NCI-H1694 treated with DMSO at 0.1 percent for 48 hours (cell line): ENCODE measurements at regions not wholly inside any gene's neighbourhood (a gene's known extent, or its start where the extent isn't known, plus 50 kb on each side); places are given as distances from the start of the nearest gene placed in this dataset.
"Not testable (repeated sequence)": the region's sequence is repeated elsewhere in the genome, so short reads cannot be mapped to it uniquely, and the experiment has no call there.

Experiments used
- DNase-seq: peaks from one replicate; lab custom pipeline; 2025; lab: John Stamatoyannopoulos, UW

DNA sequence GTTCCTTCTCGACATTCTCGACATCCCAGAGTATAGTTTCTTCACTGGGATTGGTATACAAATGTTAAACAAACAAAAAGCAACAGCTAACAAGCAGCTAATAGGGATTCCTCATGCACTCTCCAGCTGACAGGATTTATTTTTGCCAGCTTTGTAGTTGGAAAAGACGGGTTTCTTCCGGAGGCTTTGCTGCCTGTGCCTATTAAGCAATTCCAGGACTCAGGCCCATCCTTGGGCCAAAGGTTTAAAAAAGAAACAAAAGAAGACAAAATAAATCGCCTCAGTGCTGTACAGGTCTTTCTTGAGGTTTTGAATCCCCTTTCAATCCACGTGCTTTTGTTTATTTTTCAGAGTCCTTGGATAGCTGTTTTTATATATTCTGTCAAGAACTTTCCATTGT is 1414.5 kb upstream of the PCDH9 start:
- no peak for DNase-seq

DNA sequence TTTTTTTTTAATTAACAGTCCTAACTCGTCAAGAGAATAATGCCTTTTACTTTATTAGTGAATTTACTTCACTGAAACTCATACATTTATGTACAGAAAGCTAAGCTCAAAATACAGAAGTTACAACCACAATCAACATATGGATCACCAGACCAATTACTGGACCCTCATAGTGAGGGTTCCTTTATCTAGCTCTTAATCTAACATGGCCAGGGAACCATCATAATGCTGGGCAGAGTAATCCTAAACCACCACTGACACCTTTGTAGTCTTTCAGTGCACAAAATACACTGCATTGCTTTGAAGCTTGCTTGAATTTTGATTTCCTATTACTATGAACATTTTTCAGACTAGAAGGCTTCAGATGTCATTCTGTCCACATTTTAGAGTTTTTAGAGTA is 1406.6 kb upstream of the PCDH9 start:
- no peak for DNase-seq

DNA sequence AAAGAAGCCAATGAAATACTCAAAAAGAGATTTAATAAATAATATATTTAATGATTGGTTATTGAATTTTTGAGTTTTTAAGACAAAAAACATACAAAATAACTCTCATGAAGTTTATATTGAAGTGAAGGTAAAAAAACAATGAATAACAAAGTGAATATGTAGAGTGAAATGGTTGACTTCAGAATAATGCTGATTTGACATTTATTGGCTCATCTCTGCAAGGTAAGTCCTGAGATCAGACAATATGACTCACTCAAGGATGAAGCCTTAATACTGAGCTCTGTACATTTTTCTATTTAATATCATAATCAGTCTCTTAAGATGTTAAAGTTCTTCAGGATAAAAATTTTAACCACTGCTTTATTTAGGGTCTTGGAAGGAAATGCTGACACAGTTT is 1398.9 kb upstream of the PCDH9 start:
- no peak for DNase-seq

DNA sequence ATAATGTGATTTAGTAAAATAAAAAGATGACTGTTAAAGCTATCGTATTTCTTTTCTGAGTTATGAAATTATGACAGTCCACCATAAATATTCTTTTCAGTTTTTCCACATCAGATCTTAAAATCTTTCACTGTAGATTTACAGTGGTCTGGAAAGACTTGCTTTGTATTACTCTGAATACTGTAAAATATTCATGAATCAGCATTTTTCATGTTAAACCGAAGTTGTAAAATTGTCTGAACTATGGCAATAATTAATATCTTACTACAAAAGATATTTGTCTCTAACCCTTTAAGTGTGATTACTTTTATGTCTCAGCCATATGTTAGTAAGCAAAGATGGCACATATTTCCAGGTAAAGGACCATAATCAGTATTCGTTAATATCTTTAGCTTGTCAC is 1397.2 kb upstream of the PCDH9 start:
- no peak for DNase-seq

DNA sequence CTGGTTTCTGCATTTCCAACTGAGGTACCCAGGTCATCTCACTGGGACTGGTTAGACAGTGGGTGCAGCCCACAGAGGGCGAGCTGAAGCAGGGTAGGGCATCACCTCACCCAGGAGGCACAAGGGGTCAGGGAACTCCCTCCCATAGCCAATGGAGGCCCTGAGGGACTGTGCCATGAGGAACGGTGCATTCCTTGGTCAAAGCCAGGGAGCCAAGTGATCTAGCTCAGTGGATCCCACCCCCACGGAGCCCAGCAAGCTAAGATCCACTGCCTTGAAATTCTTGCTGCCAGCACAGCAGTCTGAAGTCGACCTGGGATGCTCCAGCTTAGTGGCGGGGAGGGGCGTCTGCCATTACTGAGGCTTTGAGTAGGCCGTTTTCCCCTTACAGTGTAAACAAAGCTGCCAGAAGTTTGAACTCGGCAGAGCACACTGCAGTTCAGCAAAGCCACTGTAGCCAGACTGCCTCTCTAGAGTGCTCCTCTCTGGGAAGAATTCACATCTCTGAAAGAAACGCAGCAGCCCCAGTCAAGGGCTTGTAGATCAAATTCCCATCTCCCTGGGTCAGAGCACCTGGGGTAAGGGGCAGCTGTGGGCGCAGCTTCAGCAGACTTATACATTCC is 1386.6 kb upstream of the PCDH9 start:
- no peak for DNase-seq

DNA sequence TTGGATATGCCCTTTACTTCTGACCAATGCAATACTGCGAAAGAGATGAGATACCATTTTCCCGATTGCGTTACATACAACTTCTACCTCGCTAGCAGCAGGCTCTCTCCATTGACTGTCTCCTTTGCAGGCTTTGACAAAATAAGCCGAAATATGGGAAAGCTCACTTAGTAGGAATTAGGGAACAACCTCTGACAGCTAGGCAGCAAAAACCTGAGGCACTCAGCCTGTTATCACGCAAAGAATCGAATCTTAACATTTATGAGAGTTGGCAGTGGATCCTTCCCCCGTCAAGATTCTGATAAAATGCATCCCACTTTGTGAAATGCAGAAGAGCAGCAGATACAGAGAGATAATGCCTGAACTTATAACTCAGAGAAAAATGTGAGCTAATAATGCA is 1379.5 kb upstream of the PCDH9 start:
- DNase-seq, result no peak

DNA sequence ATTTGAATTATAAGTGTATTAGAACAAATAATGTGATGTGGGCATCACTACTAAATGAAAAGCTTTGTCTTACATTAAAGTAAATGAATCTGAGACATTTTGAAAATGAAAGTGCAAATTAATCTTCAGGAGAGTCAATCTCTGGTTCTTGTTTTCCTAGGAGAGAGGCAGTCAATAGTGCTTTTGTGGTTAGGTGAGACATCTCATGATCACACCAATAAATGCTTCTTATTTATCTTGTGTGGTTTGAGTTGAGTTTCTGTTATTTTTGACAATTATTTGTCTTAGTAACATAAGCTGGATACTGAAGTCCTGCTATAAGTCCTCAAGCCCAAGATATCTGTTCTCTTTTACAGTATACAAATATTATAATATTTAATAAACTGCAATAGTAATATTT is 1378.0 kb upstream of the PCDH9 start:
- no peak for DNase-seq

DNA sequence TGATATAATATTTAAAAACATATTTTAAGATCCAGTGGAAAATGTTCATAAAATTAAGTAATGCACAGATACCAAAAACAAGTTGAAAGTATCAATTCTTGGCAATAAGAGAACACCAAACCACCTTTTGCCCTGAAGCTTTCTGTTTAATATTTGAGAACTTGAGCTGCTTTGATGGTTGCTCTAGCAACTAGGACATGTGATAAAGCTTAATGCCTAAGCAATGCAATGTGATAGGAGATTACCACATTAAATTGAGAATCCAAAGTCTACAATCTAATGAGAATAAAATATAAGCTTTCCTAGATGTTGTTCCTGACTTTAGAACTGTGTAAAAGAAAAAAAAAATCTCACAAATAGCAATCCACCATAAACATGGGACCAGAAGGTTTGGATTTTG is 1367.5 kb upstream of the PCDH9 start:
- no peak for DNase-seq

DNA sequence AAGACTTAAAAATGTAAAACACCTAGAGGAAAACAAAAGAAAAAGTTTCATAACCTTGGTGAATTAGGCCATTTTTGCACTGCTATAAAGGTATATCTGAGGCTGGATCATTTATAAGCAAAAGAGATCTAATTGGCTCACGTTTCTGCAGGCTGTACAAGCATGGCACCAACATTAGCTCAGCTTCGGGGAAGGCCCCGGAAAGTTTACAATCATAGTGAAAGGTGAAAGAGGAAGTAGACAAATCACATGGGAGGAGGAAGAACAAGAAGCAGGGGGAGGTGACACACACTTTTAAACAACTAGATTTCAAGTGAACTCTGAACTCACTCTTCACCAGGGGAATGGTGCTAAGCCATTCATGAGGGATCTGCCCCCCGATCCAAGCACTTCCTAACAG is 1358.5 kb upstream of the PCDH9 start:
- no peak for DNase-seq

DNA sequence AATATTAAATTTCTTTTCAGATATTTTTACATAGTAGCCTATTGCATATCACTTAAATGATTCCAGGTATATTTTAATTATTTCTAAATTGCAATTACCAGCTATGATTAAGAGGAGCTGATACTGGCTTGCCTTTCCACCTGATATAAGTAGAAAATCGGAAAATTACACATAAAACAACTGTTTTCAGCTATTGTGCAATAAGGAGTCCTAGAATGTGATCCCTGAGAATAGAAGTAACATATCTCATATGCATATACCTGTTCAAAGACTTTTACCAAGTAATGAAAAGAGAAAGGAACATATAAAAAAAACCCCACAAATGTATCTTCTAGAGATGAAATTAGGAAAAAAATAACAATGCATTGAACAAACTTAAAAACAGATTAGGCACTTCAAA is 1354.6 kb upstream of the PCDH9 start:
- no peak for DNase-seq

DNA sequence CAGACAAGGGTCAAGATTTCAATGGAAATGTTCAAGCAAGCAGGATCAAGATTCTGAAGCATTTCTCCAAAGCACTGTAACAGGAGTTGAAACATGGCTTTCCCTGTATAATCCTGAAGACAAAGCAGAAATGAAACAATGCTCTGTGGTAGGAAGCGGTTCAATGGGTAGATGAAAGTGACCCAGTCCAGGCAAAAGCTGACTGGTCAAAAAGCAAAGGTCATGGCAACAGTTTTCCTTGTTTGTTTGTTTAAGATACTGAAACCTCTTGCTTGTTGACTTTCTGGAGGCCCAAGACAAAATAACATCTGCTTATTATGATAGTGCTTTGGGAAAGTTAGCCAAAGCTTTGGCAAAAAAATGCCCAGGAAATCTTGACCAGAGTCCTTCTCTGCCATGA is 1343.9 kb upstream of the PCDH9 start:
- no peak for DNase-seq

DNA sequence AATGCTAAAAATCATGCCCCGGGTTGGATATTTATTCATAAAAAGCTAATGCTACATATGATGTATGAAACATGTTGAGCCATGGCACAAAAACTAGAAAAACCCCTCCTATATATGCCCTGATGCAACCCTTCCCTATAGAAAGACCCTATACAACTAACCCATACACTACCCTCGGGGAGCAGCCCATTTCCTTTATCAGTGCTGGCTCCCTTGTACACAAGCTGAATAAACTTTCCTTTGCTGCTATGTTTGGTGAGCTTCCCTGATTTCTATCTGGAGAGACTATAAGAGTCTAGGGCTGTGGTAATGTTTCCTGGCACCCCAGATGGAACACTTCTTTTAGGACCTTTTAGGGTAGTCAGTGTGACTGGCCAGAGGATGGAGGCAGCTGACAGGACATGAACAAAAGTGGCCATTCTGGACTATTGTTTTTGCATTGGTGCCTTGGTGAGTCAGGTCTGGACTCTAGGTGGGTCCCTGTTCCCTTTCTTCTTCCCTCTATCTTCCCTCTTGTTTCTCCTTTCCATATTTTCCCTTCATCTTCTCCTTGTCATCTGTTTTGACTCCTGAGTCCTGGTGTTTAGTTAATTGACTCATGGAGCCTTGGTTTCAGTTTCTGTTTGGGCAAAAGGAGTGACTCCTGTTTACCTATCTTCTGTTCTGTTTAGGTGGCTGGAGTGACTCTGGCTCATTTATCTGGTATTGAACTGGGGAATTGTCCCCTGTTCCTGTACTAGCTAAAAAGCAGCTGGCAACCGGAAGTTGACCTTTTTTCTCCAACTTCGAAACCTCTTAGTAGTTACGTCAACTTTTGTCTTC is 1321.8 kb upstream of the PCDH9 start:
- DNase-seq, result no peak

DNA sequence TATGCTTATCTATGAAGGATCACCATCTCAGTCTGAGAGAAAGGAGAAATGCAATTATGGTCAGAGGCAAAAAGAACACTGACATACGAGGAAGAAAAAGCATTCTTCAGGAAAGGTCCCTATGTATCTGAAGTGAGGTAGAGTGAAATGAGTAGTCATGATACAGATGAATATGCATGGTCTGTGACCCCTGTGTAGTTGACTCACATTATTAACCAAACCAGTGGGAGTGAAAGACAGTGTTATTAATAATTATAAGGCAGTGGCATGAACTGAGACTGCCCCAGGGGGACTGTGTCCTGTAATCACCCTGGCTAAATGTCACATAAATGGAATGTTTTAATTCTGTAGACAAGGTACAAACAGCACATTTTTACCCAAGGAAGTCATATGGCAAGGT is 1320.2 kb upstream of the PCDH9 start:
- no peak for DNase-seq

DNA sequence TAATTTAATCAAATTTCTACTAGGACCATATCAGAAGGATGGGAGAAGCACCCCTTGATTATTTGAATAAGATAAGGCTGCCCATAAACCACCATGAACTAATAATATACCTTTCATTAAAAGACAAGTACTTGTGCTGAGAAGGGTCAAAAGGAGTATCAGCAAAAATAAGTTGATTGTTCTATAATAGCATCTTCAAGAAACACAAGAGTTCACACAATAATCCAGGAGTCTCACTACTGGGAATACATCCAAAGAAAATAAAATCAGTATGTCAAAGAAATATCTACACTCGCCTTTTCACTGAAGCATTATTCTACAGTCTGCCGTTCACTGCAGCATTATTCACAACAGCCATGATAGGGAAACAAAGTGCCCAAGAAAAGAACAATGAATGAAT is 1310.1 kb upstream of the PCDH9 start:
- DNase-seq, result no peak

DNA sequence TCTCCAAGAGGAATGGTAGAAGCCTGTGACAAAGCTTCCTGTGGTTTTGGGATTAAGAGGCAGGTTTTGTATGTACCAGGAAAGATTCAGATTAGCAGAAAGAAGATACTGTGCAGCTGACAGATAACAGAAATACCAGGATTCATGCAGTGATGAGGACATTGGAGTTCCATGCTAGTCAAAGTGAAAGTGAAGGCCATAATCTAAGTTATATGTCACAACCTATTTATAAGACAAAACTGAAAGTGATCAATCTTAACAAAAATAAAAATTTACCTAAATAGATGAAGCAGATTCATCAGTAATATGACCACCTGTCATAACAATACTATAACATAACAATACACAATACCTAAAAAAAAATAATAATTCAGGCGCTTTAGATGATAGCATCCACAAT is 1305.2 kb upstream of the PCDH9 start:
- no peak for DNase-seq

DNA sequence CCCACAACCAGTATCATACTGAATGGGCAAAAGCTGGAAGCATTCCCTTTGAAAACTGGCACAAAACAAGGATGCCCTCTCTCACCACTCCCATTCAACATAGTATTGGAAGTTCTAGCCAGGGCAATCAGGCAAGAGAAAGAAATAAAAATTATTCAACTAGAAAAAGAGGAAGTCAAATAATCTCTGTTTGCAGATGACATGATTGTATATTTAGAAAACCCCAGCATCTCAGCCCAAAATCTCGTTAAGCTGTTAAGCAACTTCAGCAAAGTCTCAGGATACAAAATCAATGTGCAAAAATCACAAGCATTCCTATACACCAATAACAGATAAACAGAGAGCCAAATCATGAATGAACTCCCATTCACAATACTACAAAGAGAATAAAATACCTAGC is 1297.0 kb upstream of the PCDH9 start:
- DNase-seq, result not testable (repeated sequence)

DNA sequence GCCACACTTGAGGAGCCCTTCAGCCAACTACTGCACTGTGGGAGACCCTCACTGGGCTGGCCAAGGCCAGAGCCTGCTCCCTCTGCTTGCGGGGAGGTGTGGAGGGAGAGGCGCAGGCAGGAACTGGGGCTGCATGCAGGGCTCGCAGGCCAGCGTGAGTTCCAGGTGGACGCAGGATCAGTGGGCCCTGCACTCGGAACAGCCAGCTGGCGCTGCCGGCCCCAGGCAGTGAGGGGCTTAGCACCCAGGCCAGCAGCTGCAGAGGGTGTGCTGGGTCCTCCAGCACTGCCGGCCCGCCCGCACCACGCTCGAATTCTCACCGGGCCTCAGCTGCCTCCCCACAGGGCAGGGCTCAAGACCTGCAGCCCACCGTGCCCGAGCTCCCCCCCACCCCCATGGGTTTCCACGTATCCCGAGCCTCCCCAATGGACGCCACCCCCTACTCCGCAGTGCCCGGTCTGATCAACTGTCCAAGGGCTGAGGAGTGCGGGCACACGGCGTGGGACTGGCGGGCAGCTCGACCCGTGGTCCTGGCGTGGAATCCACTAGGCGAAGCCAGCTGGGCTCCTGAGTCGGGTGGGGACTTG is 1293.8 kb upstream of the PCDH9 start:
- DNase-seq, result no peak

DNA sequence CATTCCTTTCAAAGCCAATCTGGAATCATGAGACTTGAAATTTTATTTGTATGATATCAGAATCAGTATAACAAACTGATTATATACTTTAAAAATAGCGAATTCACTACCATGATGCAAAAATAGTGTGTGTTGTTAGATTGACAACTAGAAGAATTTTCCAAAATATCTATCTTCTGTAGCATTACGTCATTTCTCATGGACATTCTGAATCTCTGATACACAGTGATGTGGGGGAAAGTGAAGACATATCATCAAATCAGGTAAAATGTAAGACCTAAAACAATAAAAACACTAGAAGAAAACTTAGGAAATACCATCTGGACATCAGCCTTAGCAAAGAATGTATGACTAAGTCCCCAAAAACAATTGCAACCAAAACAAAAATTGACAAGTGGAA is 1292.0 kb upstream of the PCDH9 start:
- DNase-seq, result no peak

DNA sequence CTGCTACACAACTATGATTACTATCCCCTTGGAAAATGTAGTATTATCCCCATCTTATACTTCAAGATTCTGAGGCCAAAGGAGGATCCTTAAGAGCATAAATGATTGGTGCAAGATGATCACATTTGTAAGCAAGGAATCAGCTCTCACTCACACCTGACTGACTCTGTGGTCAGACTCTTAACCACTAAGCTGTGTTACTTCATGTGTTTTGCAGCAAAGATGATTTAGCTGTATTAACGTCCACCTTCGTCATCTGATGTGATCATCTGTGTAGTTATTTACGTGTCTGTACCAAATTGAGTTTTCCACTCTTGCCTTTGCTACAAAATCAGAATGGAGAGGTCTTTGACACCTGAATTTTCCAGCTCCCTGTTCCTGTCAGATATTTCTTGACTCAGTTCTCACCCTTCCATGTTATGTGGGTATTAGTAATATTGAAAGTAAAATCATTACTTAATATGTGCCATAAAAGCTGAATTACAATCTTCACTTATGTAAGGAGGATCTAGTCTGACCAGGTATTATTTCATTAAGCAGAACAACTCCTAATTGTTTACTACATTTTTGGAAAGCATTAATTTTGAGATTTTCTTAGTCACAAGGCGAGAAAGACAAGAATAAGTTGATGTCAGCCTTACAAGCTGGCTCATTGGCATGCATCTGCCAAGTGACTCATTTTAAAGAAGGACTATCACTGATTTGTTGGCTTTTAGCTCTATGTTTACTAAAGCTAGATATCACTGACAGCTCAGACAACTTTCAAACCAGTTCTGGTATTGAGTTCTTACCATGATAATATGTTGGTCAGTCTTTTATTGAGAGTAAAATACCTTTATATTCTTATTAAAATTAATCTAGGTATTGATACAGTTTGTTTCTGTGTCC is 1279.8 kb upstream of the PCDH9 start:
- no peak for DNase-seq

DNA sequence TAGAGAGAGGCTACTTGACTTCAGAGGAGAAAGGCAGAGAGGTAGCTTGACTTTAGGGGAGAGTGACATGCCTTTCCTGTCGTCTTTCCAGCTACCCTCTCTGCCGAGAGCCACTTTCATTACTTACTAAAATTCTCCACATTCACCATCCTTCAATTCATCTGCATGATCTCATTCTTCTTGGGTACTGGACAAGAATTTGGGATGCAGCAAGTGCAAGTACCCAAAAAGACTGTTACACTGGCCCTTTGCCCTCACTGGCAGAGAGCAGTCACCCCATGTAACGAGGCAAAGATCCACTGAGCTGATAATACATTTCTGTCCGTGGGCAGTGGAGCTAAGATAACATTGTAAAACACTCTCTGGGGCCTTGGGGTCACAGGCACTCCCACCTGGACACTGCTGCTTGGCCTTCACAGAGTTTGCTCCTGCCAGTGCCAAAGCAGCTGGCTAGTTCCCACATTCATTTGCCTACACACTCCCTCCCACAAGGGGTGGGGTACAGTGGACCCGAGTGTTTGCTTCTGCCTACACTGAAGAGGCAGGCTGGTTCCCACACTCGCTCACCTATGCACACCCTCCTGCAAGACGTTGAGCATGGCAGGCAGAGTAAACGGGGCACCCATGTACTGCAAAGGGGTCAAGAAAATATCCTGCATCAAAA is 1276.9 kb upstream of the PCDH9 start:
- DNase-seq, result no peak

DNA sequence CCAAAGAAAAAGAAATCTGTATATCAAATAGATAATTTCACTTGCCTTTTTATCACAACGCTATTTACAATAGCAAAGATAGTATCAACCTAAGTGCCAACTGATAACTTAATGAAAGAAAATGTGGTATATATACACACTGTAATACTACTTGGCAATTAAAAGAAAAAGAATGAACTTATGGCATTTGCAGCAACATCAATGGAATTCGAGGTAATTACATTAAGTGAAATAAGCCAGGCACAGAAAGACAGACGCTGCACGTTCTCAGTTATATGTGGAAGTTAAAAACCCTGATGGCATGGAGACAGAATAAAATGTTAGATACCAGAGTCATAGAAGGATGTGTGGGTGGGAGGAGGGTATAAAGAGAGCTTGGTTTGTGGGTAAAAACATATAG is 1260.5 kb upstream of the PCDH9 start:
- no peak for DNase-seq

DNA sequence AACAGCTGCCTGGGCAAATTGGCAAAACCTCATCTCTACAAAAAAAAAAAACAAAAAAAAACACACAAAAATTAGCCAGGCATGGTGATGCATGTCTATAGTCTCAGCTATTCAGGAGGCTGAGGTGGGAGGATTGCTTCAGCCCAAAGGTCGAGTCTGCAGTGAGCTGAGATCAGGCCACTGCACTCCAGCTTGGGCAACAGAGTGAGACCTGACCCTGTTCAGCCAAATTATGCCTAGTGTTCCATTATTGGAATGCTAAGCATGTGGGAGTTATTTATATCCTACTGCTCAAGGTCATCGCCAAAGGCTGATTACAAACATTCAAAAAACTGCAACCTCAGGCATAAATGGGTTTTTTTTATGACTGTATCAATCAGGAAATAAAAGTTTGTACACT is 1251.0 kb upstream of the PCDH9 start:
- no peak for DNase-seq
